AG10803 (cell line): ENCODE measurements at regions not wholly inside any gene's neighbourhood (a gene's known extent, or its start where the extent isn't known, plus 50 kb on each side); places are given as distances from the start of the nearest gene placed in this dataset.

Experiments
- DNase-seq: peaks from one replicate; pipeline ENCODE4 v3.0.0; 2010; ENCODE audit warnings: low read depth
- H3K4me3 ChIP-seq: 2 replicates; pipeline ENCODE4 v1.5.1; 2011; ENCODE audit warnings: mild to moderate bottlenecking, low read length, control low read depth
- TF ChIP-seq, protein P1 (sequence below): conservative IDR thresholded peaks from 2 replicates; pipeline ENCODE4 v1.5.1; 2011; ENCODE audit warnings: mild to moderate bottlenecking, low read length, control low read depth, inconsistent platforms

DNA sequence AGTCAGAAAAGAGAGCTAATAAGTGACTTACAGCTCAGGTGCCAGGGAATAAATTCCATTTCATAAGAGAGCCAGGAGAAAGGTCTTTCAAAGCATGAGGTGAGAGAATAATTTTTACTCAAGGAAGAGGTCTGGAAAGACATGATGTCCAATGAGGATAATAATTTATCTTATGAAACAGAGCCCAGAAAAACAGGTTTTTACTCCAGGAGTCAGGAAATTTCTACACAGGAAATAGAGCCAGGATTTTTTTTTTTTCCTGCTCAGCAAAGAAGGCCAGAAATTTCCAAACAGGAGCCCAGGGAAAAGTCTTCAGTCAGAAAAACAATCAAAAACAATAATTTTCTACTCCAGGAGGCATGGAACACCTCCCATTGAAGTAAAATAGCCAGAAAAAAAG lies 1185.7 kb upstream of the TSPY4 start:
- no peak overlapping the region for H3K4me3 ChIP-seq
- TF ChIP-seq, protein P1, sequence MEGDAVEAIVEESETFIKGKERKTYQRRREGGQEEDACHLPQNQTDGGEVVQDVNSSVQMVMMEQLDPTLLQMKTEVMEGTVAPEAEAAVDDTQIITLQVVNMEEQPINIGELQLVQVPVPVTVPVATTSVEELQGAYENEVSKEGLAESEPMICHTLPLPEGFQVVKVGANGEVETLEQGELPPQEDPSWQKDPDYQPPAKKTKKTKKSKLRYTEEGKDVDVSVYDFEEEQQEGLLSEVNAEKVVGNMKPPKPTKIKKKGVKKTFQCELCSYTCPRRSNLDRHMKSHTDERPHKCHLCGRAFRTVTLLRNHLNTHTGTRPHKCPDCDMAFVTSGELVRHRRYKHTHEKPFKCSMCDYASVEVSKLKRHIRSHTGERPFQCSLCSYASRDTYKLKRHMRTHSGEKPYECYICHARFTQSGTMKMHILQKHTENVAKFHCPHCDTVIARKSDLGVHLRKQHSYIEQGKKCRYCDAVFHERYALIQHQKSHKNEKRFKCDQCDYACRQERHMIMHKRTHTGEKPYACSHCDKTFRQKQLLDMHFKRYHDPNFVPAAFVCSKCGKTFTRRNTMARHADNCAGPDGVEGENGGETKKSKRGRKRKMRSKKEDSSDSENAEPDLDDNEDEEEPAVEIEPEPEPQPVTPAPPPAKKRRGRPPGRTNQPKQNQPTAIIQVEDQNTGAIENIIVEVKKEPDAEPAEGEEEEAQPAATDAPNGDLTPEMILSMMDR, result no peak
- DNase-seq, result no peak

DNA sequence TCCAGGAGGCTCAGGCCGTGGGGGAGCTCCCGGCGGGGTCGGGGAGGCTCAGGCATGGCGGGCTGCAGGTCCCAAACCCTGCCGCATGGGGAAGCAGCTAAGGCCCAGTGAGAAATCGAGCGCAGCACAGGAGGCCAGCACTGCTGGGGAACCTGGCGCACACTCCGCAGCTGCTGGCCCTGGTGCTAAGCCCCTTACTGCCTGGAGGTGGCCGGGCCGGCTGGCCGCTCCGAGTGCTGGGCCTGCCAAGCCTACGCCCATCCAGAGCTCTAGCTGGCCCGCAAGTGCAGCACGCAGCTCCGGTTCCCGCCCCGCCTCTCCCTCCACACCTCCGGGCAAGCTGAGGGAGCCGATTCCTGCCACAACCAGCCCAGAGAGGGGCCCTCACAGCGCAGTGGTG lies 1208.7 kb upstream of the TSPY4 start:
- TF ChIP-seq, protein P1, result no peak
- no peak overlapping the region for H3K4me3 ChIP-seq
- no peak for DNase-seq

DNA sequence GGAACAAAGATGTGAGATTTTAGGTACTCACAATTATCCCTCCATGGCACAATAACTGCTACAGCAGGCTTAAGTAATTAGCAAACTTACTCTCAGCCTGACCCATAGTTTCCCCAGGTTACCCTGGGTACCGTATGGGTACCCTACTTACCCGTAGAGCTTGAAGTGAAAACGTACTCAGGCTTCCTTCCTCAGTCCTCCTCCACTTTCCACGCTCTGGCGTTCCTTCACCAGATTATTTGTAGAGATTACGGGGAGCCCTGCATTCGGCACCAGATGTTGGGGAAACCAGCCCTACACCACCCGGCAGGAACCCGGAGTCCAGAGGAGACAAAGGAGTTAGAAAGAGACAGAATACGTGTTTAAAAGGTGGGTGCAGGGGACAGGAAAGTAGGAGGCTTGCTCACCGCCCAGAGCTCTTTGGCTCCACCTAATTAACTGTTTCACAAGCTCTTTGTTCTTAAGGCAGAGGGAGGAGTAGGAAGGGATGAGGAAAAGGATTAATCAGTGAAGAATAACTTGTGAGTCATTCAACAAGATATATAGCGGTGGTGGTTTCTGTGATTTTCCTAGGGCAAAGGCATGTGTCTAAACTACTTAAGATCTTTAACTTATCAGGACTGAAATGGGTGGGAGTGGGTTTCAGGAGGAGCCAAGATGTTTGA lies 1211.2 kb upstream of the TSPY4 start:
- TF ChIP-seq, protein P1, result no peak
- DNase-seq, result peak; percentile 3
- no peak overlapping the region for H3K4me3 ChIP-seq

DNA sequence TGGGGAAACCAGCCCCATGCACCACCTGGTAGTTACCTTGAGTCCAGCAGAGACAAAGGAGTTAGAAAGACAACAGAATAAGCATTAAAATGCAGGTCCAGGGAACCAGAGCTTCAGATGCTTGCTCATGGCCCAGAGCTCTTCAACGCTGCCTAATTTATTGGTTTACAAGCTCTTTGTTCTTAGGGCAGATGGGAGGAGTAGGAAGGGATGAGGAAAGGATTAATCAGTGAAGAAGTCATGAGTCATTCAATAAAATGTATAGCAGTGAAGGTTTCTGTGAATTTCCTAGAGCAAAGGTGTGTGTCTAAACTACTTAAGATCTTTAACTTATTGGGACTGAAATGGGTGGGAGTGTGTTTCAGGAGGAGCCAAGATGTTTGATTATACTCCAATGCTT lies 1210.3 kb upstream of the AMELY start:
- no peak for DNase-seq
- no peak overlapping the region for H3K4me3 ChIP-seq
- TF ChIP-seq, protein P1, result no peak

DNA sequence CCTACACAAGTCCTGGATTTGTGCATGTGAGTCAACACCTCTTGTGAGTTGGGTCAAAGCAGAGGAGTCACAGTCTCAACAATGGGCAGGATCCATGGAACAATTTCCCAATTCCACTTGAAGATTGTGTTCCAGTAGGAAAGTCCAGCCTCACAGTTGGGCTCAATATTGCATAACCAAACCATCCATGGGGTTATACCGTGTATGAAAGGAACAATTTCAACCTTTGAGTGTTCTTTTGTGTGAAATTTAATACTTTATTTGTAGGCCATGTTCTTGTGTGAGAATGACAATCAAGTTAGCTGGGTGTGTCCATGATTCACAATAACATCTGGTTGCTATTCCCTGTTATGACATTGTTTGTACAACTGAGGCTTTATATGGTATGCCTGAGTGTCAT lies 1182.9 kb upstream of the AMELY start:
- H3K4me3 ChIP-seq, result no peak overlapping the region
- DNase-seq, result peak; percentile 3
- TF ChIP-seq, protein P1, result no peak

DNA sequence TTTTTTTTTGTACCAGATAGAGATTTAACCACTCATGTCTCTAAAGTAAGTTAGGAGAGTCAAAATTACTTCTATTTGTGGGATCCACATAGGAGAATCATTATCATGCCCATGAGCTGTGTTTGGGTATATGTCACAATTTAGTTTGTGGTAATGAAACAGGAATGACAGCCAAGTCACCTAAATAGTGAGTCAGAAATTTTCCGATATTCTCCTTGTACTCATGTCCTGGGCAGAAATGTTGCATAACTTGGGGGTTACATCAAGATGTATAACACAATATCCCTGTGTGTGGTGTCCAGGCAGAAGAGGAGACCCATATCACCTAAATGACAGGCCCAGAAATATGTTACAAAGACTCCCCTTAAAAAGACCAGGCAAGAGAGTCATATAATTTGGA lies 1181.4 kb upstream of the AMELY start:
- peak; percentile 3 for DNase-seq
- H3K4me3 ChIP-seq, result no peak overlapping the region
- TF ChIP-seq, protein P1, result no peak

DNA sequence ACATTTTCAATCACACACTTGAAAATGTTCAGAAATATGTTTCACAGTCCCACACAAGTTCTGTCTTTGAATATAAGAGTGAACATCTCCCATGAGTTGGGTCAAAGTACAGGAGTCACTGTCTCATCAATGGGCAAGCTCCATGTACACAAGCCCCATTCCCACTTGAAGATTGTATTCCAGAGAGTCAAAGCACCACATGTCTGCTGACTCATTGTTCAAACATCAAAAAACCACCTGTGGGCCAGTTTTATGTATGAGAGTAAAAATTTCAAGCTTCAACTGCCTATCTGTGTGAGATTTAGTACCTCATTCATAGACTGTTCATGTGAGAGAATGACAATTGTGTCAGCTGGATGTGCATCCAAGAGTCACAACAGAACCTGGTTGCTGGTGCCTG lies 1174.4 kb upstream of the AMELY start:
- H3K4me3 ChIP-seq, result no peak overlapping the region
- TF ChIP-seq, protein P1, result no peak
- no peak for DNase-seq
